IPS DF 4.7 (cell line): ENCODE measurements at regions not wholly inside any gene's neighbourhood (a gene's known extent, or its start where the extent isn't known, plus 50 kb on each side); places are given as distances from the start of the nearest gene placed in this dataset.

Source experiments
- DNase-seq: peaks from one replicate; pipeline ENCODE4 v3.0.0-alpha.2; 2013; ENCODE audit warnings: low spot score; ENCODE audit errors: extremely low read depth

DNA sequence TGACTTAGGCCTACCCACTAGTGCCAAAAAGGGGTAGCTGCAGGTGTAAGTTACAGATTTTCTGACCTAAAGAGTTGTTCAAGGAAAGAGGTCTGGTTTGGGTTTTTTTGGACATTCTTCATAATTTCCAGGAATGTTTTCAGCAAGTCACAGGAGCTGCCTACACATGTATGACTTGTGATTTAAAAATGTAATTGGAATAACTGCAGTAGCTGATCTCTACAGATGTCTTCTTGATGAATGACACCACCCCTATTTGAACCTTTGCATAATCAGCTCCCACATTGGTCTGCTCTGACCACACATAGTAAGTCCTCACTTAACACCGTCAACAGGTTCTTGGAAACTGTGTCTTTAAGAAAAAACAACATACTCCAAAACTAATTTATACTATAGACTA lies 481.4 kb downstream of the RASEF start:
- DNase-seq, result no peak

DNA sequence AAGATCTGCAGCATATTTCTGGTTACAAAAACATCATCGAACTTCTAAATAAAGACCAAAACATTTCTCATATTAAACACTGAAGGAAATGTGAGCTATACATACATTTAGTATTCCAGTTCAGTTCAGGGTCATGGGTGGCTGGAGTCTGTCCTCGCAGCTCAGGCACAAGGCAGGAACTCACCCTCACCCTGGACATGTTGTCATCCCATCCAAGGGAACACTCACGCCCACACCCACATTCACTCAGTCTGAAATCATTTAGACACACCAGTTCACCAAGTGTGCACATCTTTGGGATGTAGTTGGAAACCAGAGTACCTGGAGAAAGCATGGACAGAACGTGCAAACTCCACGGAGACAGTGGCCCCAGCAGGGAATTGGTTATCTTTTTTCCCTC lies 481.0 kb downstream of the RASEF start:
- DNase-seq, result no peak

DNA sequence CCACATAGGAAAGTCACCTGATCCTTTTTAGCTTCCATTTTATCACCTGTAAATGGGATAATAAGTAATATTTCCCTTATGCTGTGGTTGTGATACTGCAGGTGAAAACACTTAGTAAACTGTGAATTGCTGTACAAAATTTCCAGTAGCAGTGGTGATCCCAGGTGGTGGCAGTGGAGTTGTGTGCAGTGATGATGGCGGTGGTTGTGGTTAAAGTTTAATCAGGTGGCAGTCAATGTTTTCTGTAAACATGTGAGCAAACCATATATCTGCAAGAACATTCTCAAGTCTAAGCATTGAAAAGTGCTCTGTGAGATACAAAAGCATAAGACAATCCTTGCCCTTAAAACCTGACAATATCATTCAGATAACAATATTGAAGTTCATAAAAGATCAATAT lies 480.2 kb downstream of the RASEF start:
- no peak for DNase-seq

GRCh38 chr9:82583524-82583923 lies 479.4 kb downstream of the RASEF start:
- no peak for DNase-seq

- no peak for DNase-seq
Measured at GRCh38 chr9:82584349-82584863, 478.5 kb downstream of the RASEF start.

DNA sequence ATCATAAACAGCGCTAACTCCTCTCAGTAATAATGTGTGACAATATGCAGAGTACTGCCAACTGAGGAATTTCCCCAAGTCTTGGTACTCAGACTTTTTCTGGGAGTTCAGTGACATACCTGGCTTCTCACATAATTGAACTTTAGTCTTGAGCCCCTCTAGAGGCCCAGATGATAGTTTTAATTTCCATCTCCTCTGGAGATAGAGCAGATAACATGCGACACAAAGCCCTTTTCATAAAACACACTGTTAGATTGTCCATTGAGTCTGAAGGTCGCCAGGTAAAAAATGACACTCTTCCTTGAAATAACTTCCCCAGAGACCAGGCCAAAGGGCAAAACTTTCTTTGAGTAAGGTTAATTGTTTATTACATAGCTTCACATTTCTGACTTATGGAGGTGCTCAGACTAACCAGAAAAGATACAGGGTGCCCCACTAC lies 476.0 kb downstream of the RASEF start:
- DNase-seq, result no peak

DNA sequence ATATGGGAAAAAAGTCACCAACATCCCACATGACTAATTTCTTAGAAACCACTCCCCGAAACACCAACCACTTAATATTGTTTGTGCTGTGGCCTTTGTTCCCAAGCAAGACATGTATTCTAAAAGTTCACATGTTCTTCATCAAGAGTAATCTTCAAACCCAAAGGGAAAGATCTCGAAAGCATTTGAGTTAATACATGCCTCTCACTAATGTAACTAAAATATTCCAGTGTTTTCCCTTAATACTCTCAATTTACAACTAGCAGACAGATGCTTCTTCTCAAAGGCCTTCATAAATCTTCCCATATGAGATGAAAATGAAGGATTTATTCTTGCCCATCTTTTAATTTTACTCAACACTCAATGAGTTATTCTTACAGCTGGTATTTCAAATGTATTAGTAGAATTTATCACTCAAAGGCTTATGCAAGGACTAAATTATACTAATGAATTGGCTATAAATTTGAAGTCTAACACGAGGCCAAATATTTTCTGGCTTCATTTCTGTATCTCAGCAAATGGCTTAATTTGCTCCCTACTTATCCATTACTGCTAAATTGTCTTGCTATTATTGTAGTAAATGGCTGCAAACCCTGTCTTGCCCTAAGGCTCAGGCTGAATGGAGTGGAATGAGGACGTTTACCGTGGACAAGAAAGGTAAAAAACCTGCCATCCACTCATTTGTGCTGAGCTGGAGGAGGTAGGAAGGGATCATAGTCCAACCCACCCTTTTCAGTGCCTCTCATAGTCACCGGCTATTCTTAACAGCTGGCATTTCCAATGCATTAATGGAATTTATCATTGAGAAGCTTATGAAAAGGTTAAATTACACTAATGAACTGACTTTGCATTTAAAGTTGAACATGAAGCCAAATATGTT lies 474.4 kb downstream of the RASEF start:
- no peak for DNase-seq

GRCh38 chr9:82590845-82591244 lies 472.1 kb downstream of the RASEF start:
- no peak for DNase-seq

DNA sequence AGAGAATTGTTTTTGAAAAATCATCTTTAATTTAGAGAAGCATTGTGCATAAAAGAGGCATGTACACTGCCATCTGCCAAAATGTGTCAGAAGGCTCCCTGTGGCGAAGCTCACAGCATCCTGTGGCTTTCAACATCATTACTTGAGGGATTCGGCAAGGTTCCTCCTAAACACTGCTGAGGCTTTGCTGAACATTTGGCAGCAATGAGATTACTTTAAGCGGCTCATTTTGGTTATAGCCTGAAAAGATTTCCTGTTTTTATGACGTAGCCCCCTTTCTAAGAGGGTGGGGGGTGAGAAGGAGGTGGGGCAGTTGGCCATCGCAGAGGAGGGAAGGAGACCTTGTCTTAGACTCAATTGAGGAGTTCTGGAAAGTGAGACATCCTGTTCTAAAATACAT lies 469.4 kb downstream of the RASEF start:
- DNase-seq, result no peak

DNA sequence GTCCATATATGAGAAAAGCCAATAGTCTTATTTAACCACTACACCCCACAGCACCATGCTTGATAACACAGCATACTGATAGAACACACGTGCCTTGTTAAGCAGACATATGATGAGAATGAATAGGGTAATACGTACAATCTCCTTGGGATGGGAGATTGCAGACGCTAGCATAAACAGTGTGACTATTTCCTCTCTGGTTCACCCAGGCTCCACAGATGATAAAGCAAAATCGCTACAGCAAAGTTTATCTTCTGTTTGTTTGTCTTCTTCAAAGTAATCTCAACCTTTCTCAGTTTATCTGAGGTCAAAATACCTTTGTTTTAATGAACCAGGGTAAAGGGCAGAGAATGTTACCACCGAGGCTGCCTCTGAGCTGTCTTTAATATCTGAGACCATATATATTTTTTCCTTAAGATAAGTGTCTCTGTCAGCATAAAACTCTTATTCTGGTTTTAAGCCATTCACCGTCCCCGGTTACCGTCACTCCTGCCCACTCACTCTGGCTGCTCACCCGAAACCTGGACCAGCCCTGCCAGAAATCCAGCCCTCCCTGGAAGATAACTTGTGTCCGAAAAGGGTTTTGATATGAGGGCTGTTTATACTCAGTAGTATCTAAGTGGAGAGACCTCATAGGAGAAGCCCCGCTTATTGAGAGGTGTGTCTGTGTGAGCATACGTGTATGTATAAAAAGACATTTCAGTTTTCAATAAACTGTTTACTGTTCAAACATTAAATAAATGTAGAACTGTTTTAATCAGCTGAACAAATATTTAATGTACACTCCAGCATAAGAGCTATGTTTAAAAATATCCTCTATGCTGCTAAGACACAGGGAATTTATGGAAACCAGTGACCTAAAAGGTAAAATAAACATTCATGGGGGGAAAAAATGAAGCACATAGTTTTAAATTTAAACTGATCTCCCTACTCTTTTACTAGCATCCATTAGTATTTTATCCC lies 465.4 kb downstream of the RASEF start:
- DNase-seq, result no peak

DNA sequence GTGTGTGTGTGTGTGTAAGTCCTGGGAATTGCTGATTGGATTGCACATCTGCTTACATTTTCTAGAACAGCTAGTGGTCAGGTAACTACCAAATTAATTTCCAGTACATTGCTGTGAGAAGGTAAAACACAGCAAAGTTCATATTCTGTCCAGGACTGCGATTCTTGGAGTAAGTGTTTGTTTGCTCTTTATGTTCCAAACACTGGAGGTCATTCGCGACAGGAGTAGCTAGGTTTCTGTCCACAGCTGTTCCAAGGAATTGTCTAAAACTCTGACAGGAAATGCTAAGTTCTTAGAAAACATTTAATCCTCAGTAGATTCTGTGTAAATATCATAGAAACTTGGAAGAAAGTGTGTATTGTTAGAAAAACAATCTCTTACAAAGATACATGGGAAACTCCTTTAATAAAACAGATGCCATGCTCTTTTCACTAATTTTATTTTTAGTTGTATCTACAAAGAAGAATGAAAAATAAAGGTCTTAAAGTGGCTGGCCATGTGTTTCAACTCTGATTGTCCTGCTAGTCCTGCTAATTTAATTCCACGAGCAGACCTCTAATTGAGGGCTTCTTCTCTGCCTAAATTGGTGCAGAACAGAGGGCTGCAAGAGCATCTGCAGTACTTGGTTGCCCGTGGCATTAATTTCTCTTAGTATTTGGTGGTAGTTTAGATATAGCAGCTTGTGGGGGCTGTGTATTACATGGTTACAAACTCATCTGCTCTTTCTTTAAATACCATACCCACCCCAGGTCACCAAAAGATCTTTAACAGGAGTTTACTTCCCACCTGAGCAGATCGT lies 464.5 kb downstream of the RASEF start:
- DNase-seq, result no peak

- DNase-seq, result no peak
Measured at GRCh38 chr9:82599336-82599949, 463.5 kb downstream of the RASEF start.

- no peak for DNase-seq
Measured at GRCh38 chr9:82600536-82601292, 462.2 kb downstream of the RASEF start.

- no peak for DNase-seq
Measured at GRCh38 chr9:82601293-82601771, 461.6 kb downstream of the RASEF start.

- no peak for DNase-seq
Measured at GRCh38 chr9:82604947-82605656, 457.8 kb downstream of the RASEF start.

DNA sequence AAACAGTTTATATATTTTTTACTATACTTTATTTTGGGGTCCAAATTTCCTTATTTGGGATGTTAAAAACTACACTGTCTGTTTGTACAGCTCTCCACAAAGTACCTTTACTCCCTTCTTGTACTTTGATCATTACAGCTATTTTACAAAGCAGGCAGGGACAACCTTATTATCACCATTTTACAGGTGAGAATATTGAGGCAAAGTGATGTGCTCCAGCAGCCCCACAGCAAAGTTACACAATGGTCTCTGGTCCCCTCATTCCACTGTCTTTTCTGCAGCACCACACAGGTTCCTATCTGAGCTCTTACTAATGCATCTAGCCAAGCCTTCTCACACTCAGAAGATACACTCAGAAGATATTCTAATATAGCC lies 457.3 kb downstream of the RASEF start:
- DNase-seq, result no peak

GRCh38 chr9:82606071-82606470 lies 456.9 kb downstream of the RASEF start:
- no peak for DNase-seq

DNA sequence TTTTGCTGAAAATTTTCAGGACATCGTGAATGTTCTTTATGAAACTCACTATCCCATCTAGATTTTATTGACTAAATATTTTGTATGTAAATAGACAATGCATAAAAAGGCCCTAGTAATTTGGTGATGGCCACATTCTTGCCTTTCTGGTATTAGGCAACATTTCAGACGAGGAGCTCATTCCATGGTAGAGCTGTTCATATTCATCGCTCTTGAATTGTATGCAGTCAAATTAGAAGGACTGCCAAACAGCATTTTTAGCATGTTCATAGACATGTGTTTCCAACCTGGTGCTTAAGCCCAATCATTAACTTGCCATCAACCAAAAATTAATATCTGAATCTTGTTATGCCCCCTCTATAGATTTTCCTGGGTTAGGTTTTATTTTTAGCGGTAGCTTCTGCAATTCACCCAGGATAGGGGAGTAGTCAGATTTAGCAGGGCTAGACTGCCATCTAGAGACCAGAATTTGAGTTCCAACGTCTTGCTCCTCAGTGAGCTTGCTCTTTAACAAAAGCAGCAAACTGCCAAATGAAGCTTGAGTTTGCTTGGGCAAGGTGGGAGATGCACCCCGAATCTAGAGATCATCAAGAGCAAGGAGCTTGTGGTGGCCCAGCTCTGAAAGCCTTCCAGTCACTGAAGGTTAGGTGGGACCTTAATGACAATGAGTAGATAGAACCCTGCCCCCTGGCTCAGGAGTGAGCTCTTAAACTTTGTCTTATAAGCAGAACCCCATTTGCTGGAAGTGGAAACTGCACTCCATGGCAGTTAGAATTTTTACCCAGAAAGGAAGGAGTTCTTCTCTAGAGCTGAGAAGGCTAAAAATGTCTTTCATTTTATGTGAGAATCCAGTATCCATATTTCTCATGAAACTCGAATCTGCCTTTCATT lies 456.2 kb downstream of the RASEF start:
- peak; percentile 60 for DNase-seq
